ENCODE measurements at regions not wholly inside any gene's neighbourhood (a gene's known extent, or its start where the extent isn't known, plus 50 kb on each side); places are given as distances from the start of the nearest gene placed in this dataset.

DNA sequence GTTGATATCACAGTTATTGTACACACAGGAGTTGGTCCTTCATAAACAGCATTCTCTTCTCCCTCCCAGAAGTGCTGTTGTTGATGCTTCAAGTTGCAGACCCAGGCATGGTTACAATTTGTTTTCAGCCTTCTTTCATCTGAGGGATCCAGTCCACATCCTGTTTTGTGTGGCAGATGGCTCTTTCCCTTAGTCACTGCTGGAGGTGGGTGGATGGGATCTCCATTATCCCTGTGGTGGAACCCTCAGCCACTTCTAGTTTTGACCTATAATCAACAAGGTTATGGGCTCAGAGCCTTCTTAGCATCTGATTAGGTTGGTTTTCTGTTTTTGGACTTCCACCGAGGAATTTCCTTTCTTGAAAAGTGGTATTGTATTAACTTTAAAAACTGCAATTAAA lies 214.2 kb downstream of the SH2D4B start:
- TF ChIP-seq, protein P1, sequence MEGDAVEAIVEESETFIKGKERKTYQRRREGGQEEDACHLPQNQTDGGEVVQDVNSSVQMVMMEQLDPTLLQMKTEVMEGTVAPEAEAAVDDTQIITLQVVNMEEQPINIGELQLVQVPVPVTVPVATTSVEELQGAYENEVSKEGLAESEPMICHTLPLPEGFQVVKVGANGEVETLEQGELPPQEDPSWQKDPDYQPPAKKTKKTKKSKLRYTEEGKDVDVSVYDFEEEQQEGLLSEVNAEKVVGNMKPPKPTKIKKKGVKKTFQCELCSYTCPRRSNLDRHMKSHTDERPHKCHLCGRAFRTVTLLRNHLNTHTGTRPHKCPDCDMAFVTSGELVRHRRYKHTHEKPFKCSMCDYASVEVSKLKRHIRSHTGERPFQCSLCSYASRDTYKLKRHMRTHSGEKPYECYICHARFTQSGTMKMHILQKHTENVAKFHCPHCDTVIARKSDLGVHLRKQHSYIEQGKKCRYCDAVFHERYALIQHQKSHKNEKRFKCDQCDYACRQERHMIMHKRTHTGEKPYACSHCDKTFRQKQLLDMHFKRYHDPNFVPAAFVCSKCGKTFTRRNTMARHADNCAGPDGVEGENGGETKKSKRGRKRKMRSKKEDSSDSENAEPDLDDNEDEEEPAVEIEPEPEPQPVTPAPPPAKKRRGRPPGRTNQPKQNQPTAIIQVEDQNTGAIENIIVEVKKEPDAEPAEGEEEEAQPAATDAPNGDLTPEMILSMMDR (conservative IDR thresholded peaks at IDR 0.05; ENCODE audit: low read length) = no peak
- TF ChIP-seq EZH2phosphoT487 (IDR thresholded peaks at IDR 0.05; ENCODE audit: borderline replicate concordance, low read depth, low read length) = no peak

All from OCI-LY7 (cell line).